ENCODE measurements at regions not wholly inside any gene's neighbourhood (a gene's known extent, or its start where the extent isn't known, plus 50 kb on each side); places are given as distances from the start of the nearest gene placed in this dataset.

DNA sequence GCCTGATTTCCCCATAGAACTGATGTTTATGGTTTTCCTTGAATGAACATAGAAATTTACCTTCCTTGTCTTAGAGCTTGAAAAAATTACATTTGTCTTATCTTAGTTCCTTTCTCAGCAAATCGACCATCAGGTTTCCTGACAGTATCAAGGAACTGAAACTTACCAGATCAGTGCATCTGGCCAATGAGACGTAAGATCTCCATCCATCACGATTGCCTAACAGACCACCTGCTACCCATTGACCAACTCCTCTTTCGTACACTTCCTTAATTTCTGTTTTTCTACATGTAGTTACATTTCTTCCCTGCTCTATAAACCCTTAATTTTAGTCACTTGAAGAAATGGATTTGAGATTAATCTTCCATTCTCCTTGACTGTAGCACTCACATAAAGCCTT, 57.4 kb upstream of the TMPRSS15 start:
- intact Hi-C loops (cut with DNase I) = no loop called here

DNA sequence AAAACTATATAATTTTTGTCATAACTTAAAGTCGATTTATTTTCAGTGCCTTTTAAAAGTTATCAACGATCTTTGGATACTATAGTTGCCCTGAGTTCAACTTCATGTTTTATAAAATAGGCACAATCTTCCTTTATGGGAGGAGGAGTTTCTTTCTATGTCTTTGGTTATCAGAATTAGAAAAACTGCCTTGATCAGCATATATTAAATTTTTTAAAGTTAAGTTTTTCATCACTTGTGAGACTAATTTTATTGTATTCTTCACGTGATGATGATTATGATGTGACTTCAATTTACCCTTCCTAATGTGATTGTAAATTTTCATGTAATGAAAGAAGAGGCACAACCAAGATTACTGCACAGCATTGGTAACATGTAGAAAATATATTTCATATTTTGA, 58.2 kb upstream of the TMPRSS15 start:
- DNase-seq (no peak), ATAC-seq (no peak)
- intact Hi-C loops (cut with DNase I) = no loop called here

More for the DNA sequence above, 57.4 kb upstream of the TMPRSS15 start:
- ATAC-seq = no peak
- no peak for DNase-seq

DNA sequence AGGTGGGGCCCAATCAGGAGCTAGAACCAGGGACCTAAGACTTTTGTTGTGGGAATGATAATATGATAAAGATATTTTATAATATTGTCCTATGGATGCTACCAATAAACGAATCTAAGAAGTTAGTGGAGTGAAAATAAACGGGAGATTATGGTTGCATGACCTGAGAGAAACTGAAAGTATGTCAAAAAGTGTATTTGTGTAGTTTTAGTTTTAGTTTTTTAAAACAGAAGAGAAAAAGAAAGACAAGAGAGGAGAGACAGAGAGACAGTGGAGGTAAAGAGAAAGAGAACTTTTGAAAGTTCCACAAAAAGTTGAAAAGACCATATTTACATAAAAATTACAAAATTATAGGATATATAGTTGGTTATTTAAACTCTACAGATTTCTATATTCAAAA, 64.1 kb upstream of the TMPRSS15 start:
- no peak for ATAC-seq
- no peak for DNase-seq
- intact Hi-C loops (cut with DNase I) = no loop called here

DNA sequence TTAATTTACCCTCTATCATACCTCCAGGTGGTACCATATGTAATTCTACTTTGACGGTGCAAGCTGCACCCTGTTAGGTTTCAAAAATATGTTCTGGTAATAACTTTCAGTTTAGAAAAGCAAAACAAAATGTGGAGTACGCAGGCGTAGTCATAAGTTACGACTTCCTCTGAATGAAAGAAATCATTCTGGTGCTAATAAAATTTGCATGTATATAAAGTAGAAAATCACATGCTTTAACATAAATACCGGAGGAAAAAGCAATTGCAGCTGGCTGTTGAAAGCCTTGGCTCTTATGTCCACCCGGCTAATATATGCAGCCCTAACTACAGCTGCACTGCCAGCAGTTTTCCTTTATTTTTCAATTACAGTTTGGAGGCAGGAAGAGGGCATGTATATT, 65.2 kb upstream of the TMPRSS15 start:
- DNase-seq (no peak), ATAC-seq (no peak)
- intact Hi-C loops (cut with DNase I) = no loop called here

DNA sequence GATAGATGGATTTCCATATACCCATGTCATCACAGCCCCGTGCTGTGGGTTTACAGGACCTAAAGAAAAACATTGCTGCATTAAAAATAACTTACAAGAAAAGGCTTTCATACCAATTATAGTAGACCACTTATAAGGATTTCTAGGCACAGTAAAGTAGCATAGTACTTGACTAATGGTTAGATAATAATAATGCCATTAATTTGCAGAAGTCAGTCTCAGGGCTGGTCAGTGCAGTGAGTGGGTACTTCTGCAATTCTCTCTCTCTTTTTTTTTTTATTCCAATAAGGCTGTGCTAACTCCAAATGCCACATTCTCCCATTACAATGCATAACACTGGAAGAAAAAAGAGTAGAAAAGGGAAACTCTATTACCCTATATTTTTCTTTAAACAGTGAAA, 73.1 kb upstream of the TMPRSS15 start:
- intact Hi-C loops (cut with DNase I) = no loop called here
- DNase-seq (no peak), ATAC-seq (no peak)

DNA sequence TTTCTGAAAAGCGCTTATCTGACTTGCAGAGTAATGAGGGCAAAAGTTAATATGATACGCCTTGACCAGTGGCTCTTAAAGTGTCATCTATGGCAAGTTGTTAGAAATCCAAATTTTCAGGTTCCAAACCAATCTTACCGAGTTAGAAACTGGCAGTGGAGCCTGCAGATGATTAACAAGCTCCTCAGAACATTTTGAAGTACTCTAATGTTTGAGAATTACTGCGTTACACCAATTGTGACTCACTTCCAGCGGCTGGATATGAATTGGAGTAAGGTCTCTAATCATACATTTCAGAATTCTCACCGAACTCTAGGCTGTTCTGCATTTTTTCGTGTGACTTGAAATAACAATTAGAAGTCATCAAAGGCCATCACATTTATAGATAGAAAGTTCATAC, 73.5 kb upstream of the TMPRSS15 start:
- ATAC-seq = no peak
- intact Hi-C loops (cut with DNase I) = no loop called here
- no peak for DNase-seq

DNA sequence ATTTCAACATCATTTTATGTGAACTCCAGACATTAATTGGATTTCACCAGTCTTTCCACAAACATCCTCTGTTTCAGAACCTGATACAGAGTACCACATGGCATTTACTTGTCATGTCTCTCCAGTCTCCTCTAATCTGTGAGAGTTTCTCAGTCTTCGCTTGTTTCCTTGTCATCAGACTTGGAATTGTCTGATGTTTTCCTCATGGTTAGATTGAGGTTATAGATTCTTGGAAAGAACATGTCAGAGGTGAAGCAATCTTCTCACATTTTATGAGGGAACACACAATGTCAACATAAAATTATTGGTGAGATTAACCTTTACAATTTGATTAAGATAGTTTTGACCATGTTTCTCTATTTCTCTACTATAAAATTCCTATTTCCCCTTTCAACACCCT, 74.9 kb upstream of the TMPRSS15 start:
- intact Hi-C loops (cut with DNase I) = no loop called here
- ATAC-seq = no peak

DNA sequence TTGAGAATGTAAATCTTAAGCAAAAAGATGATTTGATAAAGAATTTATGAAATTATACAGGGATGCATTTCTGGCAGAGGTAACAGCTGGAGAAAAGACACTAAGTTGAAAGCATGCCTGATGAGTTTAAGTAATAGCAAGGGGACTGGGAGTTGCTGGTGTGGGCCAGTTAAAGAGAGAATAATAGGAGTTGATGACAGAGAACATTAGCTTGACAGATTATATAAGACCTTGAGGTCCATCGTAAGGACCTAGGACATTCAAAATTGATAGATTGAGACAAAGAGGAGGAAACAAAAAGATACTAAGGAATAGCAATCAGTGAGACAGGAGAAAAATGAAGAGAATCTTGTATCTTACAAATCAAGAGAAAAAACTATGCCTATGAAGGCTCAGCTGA, 84.7 kb upstream of the TMPRSS15 start:
- no peak for DNase-seq
- no peak for ATAC-seq
- intact Hi-C loops (cut with DNase I) = no loop called here

More for the DNA sequence above, 74.9 kb upstream of the TMPRSS15 start:
- no peak for DNase-seq

DNA sequence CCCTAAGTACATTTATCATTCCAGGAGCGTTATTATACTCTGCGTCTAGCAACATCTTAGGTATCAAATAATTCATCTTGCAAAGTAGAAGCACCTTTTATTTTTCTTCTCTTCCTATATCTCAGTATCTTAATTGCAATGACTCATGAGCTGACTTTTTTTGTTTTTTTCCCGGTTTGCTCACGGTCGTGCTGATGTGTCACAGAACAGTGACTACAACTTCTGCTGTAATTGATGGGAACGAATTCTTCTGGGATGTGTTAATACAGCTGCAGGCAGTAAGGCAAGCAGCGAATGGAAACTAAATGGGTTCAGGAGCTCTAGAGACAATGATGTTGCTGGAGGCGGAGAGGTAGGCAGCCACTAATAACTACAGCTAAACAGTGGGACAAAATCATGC, 89.8 kb upstream of the TMPRSS15 start:
- intact Hi-C loops (cut with DNase I) = no loop called here
- no peak for ATAC-seq
- DNase-seq = no peak

DNA sequence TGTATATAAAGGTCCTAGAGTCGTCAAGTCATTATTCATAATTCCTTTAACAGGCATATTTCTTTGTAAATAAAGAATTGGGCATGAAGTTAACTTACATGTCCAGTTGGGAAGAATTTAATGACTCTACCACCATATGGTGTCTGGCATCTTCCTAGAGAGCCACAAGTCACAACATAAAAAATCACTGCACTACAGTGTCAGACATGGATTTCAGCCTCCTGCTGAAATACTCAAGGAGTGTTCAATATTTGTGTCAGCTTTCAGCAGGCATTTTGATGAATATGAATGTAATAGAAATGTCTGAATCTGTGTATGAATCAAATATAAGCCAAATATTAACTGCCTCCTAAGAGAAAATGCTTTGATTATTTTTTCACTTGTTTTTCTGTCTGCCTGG, 91.9 kb upstream of the TMPRSS15 start:
- intact Hi-C loops (cut with DNase I) = no loop called here
- no peak for DNase-seq
- no peak for ATAC-seq

DNA sequence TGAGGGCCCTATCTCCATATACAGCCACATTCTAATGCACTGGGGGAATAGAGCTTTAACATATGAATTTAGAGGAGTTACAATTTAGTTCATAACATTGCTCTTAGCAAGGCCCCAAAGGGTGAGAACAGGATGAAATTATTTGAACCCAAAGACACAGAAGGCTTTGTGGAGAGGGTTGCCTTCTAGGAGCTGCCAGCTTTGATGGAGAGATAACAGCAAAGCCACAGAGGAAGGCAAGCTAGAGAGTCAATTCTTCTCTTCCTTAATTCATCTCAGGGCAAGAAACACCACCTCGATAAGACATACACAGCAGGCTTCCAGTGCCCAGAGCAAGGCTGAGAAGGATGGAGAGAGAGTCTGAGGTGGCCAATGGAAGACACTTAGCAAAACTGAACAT, 94.8 kb upstream of the TMPRSS15 start:
- ATAC-seq = no peak
- intact Hi-C loops (cut with DNase I) = no loop called here

DNA sequence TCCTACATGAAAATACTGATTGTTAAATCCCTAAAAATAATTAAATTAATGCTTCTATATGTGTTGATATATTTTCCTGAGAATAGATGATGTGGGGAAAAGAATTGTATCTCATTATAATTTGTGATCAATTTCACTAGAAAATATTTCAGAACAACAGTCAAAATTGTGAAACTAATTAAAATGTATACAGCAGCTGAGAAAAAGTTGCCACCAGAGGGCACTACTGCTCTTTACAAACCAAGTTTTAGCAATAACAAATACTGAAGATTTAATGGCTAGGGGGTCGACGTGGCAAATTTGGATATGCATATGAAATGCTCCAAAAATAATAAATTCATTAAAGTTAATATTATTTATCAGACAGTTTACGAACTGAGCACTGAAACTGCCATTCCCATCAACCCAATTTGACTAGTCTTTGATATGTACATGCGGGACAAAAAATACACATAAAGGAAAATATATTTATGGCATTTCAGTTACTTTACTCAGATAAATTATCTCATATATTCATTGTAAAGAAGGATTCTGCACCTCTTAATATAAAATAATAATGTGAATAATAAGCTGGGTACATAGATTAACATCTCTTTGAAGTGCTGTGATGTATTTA, 96.3 kb upstream of the TMPRSS15 start:
- intact Hi-C loops (cut with DNase I) = no loop called here
- DNase-seq = peak; percentile 24
- ATAC-seq = no peak

More for the DNA sequence above, 94.8 kb upstream of the TMPRSS15 start:
- DNase-seq = no peak

DNA sequence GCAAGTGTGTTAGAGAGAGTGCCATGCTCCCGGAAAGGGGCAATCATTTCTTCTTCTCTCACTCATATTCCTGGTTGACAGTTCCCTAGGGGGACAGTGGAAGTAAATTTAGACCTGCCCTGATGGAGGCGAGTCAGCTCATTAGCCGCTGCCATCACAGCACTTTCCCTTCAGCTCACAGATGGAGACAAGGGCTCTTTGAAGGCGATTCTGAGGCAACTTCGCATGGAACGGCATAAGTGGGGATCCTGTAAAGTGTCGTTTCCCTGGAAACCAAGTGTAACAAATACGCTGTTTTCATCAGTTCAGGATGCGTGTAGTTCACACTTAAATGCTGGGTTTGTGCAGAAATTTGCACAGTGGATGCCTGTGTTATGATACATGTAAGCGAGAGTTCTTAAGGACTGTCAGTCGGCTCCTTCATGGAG, 114.5 kb upstream of the TMPRSS15 start:
- intact Hi-C loops (cut with DNase I) = no loop called here
- no peak for DNase-seq

DNA sequence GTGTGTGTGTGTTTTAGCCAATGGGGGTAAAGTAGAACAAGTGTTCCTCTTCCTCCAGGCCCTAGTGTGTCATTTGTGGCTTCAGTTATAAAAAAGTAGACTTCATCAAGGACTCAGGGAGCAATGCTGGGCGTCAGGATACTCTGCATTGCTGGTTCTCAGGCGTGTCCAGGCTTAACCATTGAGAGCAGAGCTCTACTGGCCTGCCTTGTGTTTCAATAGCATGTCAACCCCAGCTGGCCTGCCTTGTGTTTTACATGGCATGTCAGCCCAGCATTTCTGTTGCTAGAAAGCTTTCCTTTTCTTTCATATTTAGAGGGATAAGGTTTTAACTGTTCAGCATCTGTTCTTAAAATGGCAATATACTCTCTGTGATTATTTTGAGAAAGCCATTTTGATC, 117.6 kb upstream of the TMPRSS15 start:
- DNase-seq = no peak
- intact Hi-C loops (cut with DNase I) = no loop called here
- ATAC-seq = no peak

More for the DNA sequence above, 114.5 kb upstream of the TMPRSS15 start:
- no peak for ATAC-seq

DNA sequence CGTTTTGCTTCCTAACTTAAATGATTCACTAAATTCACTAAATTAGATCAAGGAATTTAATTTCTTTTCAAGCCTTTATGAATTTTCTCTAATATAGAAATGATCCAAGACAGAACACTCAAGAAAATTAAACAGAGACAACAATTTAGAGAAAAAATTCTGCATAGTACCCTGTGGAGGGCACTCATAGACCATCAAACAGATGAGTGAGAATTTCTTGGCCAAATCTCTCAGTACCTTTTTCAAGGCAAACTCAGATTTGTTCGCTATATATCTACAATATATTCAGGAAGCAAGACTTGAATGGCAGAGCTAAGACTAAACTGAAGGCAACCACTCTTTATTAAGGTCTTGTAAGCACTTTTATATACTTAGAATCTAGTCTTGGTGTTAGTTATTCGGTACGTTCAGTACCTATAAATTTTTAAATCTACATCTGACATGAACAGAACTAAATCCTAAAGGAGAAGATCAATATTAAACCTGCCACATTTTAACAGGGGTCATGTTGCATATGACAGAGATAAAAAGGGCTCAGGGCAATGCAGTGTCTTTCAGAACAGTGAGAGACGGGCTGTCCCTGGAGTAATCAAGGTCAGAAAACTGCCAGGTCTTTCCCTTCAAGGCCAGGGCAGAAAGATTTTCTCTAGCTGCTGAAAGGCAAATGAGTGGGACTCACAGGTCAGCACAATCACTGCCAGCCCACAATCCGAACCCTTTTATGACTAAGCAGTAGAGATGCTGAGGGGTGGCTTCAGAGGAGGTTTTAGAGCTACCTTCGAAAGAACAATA, 118.8 kb upstream of the TMPRSS15 start:
- intact Hi-C loops (cut with DNase I) = no loop called here
- no peak for ATAC-seq

DNA sequence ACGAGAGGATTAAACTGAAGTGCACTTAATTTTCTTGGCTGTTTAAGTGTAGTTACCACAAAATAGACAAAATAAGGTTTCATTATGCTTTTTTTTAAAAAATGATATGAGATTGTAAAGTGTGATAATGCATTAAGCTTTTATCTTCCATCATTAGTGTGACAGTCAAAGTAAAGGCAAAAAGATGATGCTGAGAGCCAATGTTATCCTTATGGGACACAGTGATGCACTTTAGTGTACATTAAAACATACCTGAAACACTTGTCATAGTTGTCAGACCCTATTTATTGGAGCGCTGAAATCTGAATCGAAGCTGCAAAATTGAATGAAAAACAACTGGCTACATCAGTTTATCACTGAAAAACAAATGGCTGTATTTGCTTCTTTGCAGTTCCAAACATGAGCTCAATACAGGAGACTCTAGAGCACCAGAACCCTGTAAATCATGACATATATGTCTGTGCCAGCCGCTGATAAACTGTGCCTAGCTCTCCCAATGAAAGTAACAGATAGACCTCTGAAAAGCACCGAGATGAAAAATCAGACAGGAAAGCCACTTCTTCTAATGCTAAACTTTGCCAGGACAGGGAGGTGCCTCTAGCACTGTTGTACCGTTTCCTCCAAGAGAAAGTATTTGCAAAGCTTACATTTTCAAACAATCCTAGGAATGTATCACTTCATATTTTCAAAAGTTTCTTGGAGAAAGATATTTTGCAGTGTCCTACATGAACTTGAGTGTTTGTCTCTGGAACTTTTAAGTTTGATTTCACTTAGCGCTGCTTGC, 120.7 kb upstream of the TMPRSS15 start:
- DNase-seq (no peak), ATAC-seq (no peak)
- intact Hi-C loops (cut with DNase I) = no loop called here

More for the DNA sequence above, 118.8 kb upstream of the TMPRSS15 start:
- no peak for DNase-seq

DNA sequence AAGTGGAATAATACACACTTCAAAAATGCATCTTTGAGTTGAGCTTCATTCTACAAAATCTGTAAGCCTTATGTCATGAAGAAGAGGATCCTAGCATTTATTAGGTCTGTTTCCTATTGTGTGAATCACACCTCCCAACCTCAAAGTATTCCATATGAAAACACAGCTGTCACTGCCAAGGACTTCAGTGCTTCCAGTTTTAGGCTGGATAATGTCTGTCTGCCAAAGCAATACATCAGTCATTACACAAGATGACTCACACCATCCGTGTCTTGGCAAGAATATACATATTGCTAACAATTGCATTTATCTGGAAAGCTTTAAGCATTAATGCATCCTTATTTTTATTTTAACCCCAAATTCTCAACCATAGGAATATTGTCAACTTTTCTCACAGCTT, 125.7 kb upstream of the TMPRSS15 start:
- intact Hi-C loops (cut with DNase I) = no loop called here
- DNase-seq (no peak), ATAC-seq (no peak)

DNA sequence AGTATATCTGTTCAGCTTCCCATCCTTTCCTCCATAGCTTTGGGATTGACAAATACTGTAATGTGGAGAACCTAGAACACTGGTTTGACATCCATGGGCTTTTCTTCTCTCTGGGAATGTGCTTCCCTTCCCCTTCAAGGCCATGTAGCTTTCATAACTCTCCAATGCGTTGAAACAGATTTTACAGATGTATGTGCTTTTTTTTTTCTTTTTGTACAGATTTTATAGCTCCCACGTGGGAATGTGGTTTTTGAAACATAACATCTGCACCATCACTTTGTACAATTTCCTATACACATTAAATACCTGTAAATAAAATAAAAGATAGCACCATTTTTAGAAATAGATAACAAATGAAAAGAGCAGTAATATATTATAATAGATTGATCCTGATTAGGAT, 138.5 kb upstream of the TMPRSS15 start:
- intact Hi-C loops (cut with DNase I) = no loop called here
- ATAC-seq = no peak
- no peak for DNase-seq

DNA sequence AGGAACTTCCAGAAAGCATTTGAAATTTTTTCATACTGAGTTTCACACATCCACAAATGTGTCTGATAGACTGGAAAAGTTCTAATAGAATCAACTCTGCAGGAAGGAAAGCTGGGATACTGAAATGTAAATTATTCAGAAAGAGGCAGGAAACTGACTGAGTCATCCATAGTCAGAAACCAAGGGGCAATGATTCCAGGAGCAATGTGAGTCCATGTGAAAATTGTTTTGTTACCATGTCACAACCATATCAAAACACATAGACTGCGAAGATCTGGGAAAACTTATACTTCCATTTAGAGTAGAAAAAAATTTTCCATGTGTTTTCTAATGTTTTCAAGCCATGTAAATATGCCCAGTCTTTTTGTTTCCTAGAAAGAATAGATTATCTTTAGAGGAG, 142.3 kb upstream of the TMPRSS15 start:
- no peak for ATAC-seq
- intact Hi-C loops (cut with DNase I) = no loop called here
- DNase-seq = no peak

DNA sequence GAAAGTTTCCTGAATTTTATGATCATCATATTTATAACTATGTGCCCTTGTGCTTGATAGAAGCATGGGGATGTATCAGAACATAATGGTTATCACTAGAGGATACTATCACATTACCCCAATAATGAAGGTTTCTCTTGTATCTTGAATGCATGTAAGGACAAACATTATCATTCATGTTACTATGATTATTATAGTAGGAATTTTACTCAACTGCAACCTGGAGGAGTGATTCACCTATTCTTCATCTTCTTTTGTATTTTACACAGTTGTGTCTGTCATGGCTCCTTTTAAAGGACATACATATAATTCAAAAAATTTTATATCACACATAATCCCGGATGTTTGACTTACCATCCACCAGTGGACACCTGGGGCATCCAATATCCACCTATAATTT, 143.8 kb upstream of the TMPRSS15 start:
- intact Hi-C loops (cut with DNase I) = no loop called here
- DNase-seq (no peak), ATAC-seq (no peak)
